ENCODE measurements at regions not wholly inside any gene's neighbourhood (a gene's known extent, or its start where the extent isn't known, plus 50 kb on each side); places are given as distances from the start of the nearest gene placed in this dataset.

- TF ChIP-seq YY1 (IDR thresholded peaks at IDR 0.05; ENCODE audit: insufficient read depth, insufficient read length) (no peak), SUZ12 (IDR thresholded peaks at IDR 0.05; ENCODE audit: extremely low read depth, insufficient read depth, insufficient read length) (no peak), ZNF274 (IDR thresholded peaks at IDR 0.05; ENCODE audit: low read depth, low read length) (no peak)
Observed at GRCh38 chr1:244306544-244306943, 145.2 kb downstream of the ADSS2 start.

Data from NT2/D1 (cell line).